H9 (cell line): ENCODE measurements at regions not wholly inside any gene's neighbourhood (a gene's known extent, or its start where the extent isn't known, plus 50 kb on each side); places are given as distances from the start of the nearest gene placed in this dataset.

Source experiments
- DNase-seq: peaks from one replicate; pipeline ENCODE4 v3.0.0-alpha.2; 2017
- H2AFZ ChIP-seq: one replicate; pipeline ENCODE4 v1.6.1; 2013; ENCODE audit warnings: mild to moderate bottlenecking, low read length, control low read depth, moderate library complexity
- H2AK5ac ChIP-seq: 2 replicates; pipeline ENCODE4 v1.6.1; 2013; ENCODE audit warnings: low read length, control low read depth, mixed read lengths; ENCODE audit not compliant: insufficient read length
- H2BK120ac ChIP-seq: one replicate; pipeline ENCODE4 v1.6.1; 2013; ENCODE audit warnings: low read depth, mild to moderate bottlenecking, low read length, control low read depth, inconsistent platforms; ENCODE audit not compliant: poor library complexity, severe bottlenecking
- H2BK12ac ChIP-seq: 2 replicates; pipeline ENCODE4 v1.6.1; 2013; ENCODE audit warnings: low read length, control low read depth, mixed read lengths, low read depth; ENCODE audit not compliant: insufficient read length
- H2BK15ac ChIP-seq: 2 replicates; pipeline ENCODE4 v1.6.1; 2013; ENCODE audit warnings: low read depth, low read length, control low read depth
- H2BK20ac ChIP-seq: one replicate; pipeline ENCODE4 v1.6.1; 2013; ENCODE audit warnings: low read depth, mild to moderate bottlenecking, low read length, control low read depth, inconsistent platforms; ENCODE audit not compliant: poor library complexity, severe bottlenecking
- H2BK5ac ChIP-seq: 2 replicates; pipeline ENCODE4 v1.6.1; 2013; ENCODE audit warnings: low read length, control low read depth, mixed read lengths; ENCODE audit not compliant: insufficient read length
- H3K14ac ChIP-seq: 2 replicates; pipeline ENCODE4 v1.6.1; 2013; ENCODE audit warnings: low read length, control low read depth; ENCODE audit not compliant: insufficient read depth
- H3K18ac ChIP-seq: 2 replicates; pipeline ENCODE4 v1.6.1; 2013; ENCODE audit warnings: low read depth, mild to moderate bottlenecking, mixed read lengths, low read length, control low read depth; ENCODE audit not compliant: insufficient read length
- H3K23ac ChIP-seq: 2 replicates; pipeline ENCODE4 v1.6.1; 2013; ENCODE audit warnings: low read length, control low read depth, mixed read lengths, low read depth; ENCODE audit not compliant: insufficient read length
- H3K23me2 ChIP-seq: 2 replicates; pipeline ENCODE4 v1.6.1; 2013; ENCODE audit warnings: low read depth, mild to moderate bottlenecking, mixed read lengths, low read length, control low read depth; ENCODE audit not compliant: insufficient read length, poor library complexity, severe bottlenecking
- H3K27ac ChIP-seq: 2 replicates; pipeline ENCODE4 v1.5.1; 2013; ENCODE audit warnings: low read length, control low read depth, mixed read lengths, low read depth; ENCODE audit not compliant: insufficient read length
- H3K27me3 ChIP-seq: 2 replicates; pipeline ENCODE4 v1.6.1; 2013; ENCODE audit warnings: low read length, control low read depth, inconsistent platforms; ENCODE audit not compliant: insufficient read depth
- H3K4ac ChIP-seq: 2 replicates; pipeline ENCODE4 v1.6.1; 2013; ENCODE audit warnings: low read depth, mild to moderate bottlenecking, control low read depth, inconsistent platforms, low read length, moderate library complexity
- H3K4me1 ChIP-seq: 2 replicates; pipeline ENCODE4 v1.6.1; 2013; ENCODE audit warnings: low read length, control low read depth, inconsistent platforms; ENCODE audit not compliant: insufficient read depth
- H3K4me2 ChIP-seq: 2 replicates; pipeline ENCODE4 v1.6.1; 2013; ENCODE audit warnings: low read length, control low read depth, mixed read lengths; ENCODE audit not compliant: insufficient read length, insufficient read depth
- H3K56ac ChIP-seq: 2 replicates; pipeline ENCODE4 v1.6.1; 2013; ENCODE audit warnings: low read depth, mild to moderate bottlenecking, mixed read lengths, low read length, control low read depth; ENCODE audit not compliant: insufficient read length
- H3K79me1 ChIP-seq: 2 replicates; pipeline ENCODE4 v1.6.1; 2013; ENCODE audit warnings: low read depth, mild to moderate bottlenecking, moderate library complexity, low read length, control low read depth, inconsistent platforms; ENCODE audit not compliant: insufficient read depth, poor library complexity, severe bottlenecking
- H3K79me2 ChIP-seq: 2 replicates; pipeline ENCODE4 v1.6.1; 2013; ENCODE audit warnings: low read length, control low read depth, inconsistent platforms; ENCODE audit not compliant: insufficient read depth
- H3K9ac ChIP-seq: 2 replicates; pipeline ENCODE4 v1.6.1; 2013; ENCODE audit warnings: low read length, control low read depth, mixed read lengths; ENCODE audit not compliant: insufficient read length; ENCODE audit errors: extremely low read depth
- H3K9me3 ChIP-seq: one replicate; pipeline ENCODE4 v1.6.1; 2013; ENCODE audit warnings: low read depth, low read length, inconsistent platforms; ENCODE audit not compliant: control insufficient read depth
- H3T11ph ChIP-seq: one replicate; pipeline ENCODE4 v1.6.1; 2013; ENCODE audit warnings: mild to moderate bottlenecking, low read length, control low read depth, inconsistent platforms
- H4K20me1 ChIP-seq: one replicate; pipeline ENCODE4 v1.6.1; 2013; ENCODE audit not compliant: control insufficient read depth, insufficient read length, insufficient read depth
- H4K5ac ChIP-seq: 2 replicates; pipeline ENCODE4 v1.6.1; 2013; ENCODE audit warnings: low read depth, mild to moderate bottlenecking, mixed read lengths, low read length, control low read depth; ENCODE audit not compliant: insufficient read length
- H4K8ac ChIP-seq: replicated peaks from 2 replicates; pipeline ENCODE4 v1.6.1; 2013; ENCODE audit warnings: low read length, control low read depth, mixed read lengths, low read depth; ENCODE audit not compliant: insufficient read length
- H4K91ac ChIP-seq: 2 replicates; pipeline ENCODE4 v1.6.1; 2013; ENCODE audit warnings: low read depth, mild to moderate bottlenecking, moderate library complexity, mixed read lengths, low read length, control low read depth; ENCODE audit not compliant: insufficient read length
- H3K27ac Mint-ChIP-seq, 3 experiments: 2 replicates in 2 of 3; 3 replicates in 1 of 3; pipeline ENCODE4 v1.8.0; 2020 to 2021; ENCODE audit warnings: mixed read lengths in 3 of 3, mild to moderate bottlenecking in 1 of 3, moderate library complexity in 1 of 3
- H3K27me3 Mint-ChIP-seq: 2 replicates; pipeline ENCODE4 v1.8.0; 2021; ENCODE audit warnings: low read depth, mild to moderate bottlenecking, moderate library complexity, mixed read lengths
- H3K36me3 Mint-ChIP-seq, 3 experiments: 2 replicates in 2 of 3; 3 replicates in 1 of 3; pipeline ENCODE4 v1.8.0; 2020 to 2021; ENCODE audit warnings: low read depth in 3 of 3, mixed read lengths in 3 of 3; ENCODE audit not compliant: insufficient read depth in 1 of 3
- H3K4me1 Mint-ChIP-seq, 2 experiments: 2 replicates each; pipeline ENCODE4 v1.8.0; 2020; ENCODE audit warnings: mixed read lengths in 2 of 2
- H3K4me3 Mint-ChIP-seq, 2 experiments: 2 replicates in 1 of 2; 3 replicates in 1 of 2; pipeline ENCODE4 v1.8.0; 2020 to 2021; ENCODE audit warnings: mild to moderate bottlenecking in 2 of 2, mixed read lengths in 2 of 2, moderate library complexity in 1 of 2
- H3K9me3 Mint-ChIP-seq, 2 experiments: 2 replicates in 1 of 2; 3 replicates in 1 of 2; pipeline ENCODE4 v1.8.0; 2020; ENCODE audit warnings: mild to moderate bottlenecking in 2 of 2, mixed read lengths in 2 of 2, moderate library complexity in 1 of 2
- WGBS: extraction: QIAGEN DNeasy Blood & Tissue Kit; methylation state at CpG from one replicate; pipeline ENCODE4 v1.1.7; 2013; ENCODE audit warnings: missing lambda C conversion rate, low lambda C conversion rate, mixed read lengths; ENCODE audit not compliant: insufficient read length; ENCODE audit errors: extremely low coverage; 5-methylcytosine and 5-hydroxymethylcytosine counted together
- TF ChIP-seq, protein P1 (sequence below): fragments of 200-600 bp; sonication (generic); conservative IDR thresholded peaks from 3 replicates; pipeline ENCODE4 v1.8.0; 2021; ENCODE audit warnings: antibody characterized with exemption, mild to moderate bottlenecking

DNA sequence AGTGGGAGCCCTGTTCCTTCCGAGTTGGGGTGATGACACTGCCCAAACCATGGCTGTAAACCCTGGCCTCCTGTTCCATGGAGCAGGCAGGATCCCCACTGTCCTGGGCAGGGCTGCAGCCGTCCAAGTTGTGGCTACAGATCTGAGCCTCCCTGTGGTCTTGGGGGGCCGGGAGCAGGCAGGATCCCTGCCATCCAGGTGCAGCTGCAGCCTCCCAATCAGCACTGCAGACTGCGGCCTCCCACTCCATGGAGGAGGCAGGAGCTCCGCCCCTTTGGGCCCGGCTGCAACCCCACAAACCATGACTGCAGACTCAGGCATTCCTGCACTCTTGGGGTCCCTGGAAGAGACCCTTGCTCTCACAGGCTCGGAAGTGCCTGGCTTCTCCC lies 872.1 kb upstream of the GJE1 start:
- H3K9ac ChIP-seq: no peak overlapping the region
- H3K27ac Mint-ChIP-seq: no peak overlapping the region

More for the DNA sequence above, 872.1 kb upstream of the GJE1 start:
- H3K4me1 ChIP-seq: no peaks in the 10 kb centered on the region
- no peak overlapping the region for H2AFZ ChIP-seq
- H2BK12ac ChIP-seq: no peak overlapping the region
- no peak overlapping the region for H3T11ph ChIP-seq
- no peak overlapping the region for H2AK5ac ChIP-seq
- no peak overlapping the region for H3K56ac ChIP-seq
- no peaks in the 10 kb centered on the region for H3K79me1 ChIP-seq
- H2BK5ac ChIP-seq: no peak overlapping the region
- H4K8ac ChIP-seq: no peak overlapping the region
- no peak overlapping the region for H4K5ac ChIP-seq
- Mint-ChIP-seq H3K9me3 (no peaks in the 10 kb centered on the region; a peak in 1 of 5 replicates), H3K36me3 (no peaks in the 10 kb centered on the region), H3K4me3 (no peak overlapping the region), H3K27me3 (no peaks in the 10 kb centered on the region), H3K4me1 (peaks cover 5 to 11% of the 10 kb centered on the region in 2 experiments)
- no peak overlapping the region for H3K4me2 ChIP-seq
- no peak overlapping the region for H3K4ac ChIP-seq
- H3K9me3 ChIP-seq: no peaks in the 10 kb centered on the region
- H2BK120ac ChIP-seq: no peak overlapping the region
- H4K91ac ChIP-seq: no peak overlapping the region
- no peaks in the 10 kb centered on the region for H4K20me1 ChIP-seq
- H3K79me2 ChIP-seq: no peaks in the 10 kb centered on the region
- TF ChIP-seq, protein P1, sequence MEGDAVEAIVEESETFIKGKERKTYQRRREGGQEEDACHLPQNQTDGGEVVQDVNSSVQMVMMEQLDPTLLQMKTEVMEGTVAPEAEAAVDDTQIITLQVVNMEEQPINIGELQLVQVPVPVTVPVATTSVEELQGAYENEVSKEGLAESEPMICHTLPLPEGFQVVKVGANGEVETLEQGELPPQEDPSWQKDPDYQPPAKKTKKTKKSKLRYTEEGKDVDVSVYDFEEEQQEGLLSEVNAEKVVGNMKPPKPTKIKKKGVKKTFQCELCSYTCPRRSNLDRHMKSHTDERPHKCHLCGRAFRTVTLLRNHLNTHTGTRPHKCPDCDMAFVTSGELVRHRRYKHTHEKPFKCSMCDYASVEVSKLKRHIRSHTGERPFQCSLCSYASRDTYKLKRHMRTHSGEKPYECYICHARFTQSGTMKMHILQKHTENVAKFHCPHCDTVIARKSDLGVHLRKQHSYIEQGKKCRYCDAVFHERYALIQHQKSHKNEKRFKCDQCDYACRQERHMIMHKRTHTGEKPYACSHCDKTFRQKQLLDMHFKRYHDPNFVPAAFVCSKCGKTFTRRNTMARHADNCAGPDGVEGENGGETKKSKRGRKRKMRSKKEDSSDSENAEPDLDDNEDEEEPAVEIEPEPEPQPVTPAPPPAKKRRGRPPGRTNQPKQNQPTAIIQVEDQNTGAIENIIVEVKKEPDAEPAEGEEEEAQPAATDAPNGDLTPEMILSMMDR: no peak
- H2BK15ac ChIP-seq: no peak overlapping the region
- no peaks in the 10 kb centered on the region for H3K27me3 ChIP-seq
- H3K14ac ChIP-seq: no peak overlapping the region
- H3K18ac ChIP-seq: no peak overlapping the region
- no peak overlapping the region for H3K27ac ChIP-seq
- no peak overlapping the region for H3K23ac ChIP-seq
- no CpG with 5 or more reads among the region's 7 CpGs for WGBS
- no peaks in the 10 kb centered on the region for H3K23me2 ChIP-seq
- DNase-seq: no peak
- H2BK20ac ChIP-seq: no peak overlapping the region
